NAMALWA (cell line): ENCODE measurements at regions not wholly inside any gene's neighbourhood (a gene's known extent, or its start where the extent isn't known, plus 50 kb on each side); places are given as distances from the start of the nearest gene placed in this dataset.

ENCODE experiments used
- DNase-seq: peaks from one replicate; pipeline ENCODE4 v3.0.0-alpha.2; 2015; ENCODE audit warnings: low spot score

DNA sequence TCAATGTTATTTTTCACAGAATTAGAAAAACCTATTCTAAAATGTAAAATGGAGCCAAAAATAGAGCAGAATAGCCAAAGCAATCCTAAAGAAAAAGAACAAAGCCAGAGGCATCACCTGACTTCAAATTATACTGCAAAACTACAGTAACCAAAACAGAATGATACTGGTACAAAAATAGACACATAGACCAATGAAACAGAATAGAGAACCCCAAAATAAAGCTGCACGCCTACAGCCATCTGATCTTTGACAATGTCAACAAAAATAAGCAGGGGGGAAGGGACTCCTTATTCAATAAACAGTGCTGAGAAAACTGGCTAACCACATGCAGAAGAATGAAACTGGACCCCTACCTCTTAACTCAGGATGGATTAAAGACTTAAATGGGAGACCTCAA is 65.8 kb upstream of the PDE4D start:
- DNase-seq = no peak

DNA sequence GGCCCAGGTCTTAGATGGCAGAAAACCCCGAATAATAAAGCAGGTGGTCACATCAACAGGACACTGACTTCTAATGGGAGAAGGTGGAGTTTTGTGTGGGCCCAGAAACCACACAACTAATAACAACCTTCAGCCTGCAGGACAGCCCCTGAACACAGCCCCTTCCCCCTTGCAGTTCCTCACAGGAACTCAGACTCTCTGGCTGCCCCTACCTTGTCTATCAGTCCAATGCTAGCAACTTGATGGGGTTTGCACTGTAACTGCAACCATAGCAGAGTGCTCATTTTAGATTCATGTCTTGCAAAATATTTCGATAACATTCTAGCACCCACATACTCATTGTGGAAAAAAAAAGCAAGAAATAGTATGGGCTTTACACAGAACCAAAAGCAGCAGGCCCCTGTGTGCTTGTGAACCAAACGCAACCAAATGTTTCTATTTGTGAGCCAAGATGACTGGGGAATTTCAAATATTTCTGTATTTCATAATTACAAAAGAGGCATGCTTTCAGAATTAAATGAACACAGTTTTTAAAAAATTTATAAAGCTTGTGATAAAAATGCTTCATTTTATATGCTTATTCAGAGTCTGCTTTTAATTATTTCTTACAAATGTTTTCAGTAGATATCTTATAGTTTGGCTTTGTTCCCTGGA is 62.7 kb upstream of the PDE4D start:
- DNase-seq = no peak

DNA sequence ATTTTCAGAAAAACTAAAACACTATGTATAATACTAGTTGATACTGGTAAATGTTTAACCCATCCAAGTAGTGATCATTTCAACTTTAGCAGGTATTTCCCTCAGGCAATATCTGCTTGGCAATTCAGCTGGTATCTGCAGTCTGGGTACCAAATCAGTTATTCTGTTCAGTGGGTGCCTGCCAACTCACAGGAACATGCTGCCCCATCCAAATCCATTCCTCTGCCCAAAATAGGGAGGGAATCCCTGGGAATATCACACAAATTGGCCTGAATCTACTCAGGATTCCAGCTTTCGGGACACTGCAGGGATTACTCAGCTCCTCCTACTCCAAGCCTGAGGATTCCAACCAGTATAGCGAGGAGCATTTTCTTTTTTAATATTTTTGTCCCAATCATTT is 61.7 kb upstream of the PDE4D start:
- DNase-seq = no peak

DNA sequence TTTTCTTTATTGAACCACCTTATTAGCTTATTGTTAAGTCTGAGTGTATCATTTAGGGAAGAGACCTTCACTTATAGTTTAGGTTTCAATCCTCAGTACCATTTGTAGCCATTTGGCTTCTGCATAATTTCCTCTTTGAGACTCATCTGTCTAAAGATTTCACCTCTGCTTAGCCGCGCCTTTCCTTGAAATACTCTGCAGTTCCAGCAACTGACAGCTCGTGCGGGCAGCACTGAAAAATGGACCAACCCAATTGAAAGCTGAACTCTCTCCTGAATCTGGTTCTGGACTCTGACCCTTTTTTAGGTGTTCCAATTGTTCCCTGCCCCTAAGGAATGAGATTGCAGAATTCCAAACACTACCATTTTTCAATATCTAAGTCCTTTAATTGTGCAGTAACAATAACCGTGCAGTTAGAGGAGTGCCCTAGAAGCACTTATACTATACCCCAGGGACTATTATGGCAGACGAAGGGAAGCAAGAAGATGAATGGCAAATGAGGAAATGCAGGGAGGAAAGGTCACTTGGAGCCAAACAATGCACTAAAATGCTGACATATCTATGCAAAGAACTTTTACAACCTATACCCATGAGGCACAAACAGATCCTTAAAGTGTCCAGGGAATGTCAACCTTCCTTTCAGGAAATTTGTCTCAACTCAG is 50.1 kb upstream of the PDE4D start:
- no peak for DNase-seq
